ENCODE measurements at regions not wholly inside any gene's neighbourhood (a gene's known extent, or its start where the extent isn't known, plus 50 kb on each side); places are given as distances from the start of the nearest gene placed in this dataset.

GRCh38 chr2:111703759-111704158, 180.2 kb downstream of the ANAPC1 start:
- H4K8ac ChIP-seq (ENCODE audit: extremely low read depth, insufficient read depth, low read length): no peak overlapping the region
- H3K4ac ChIP-seq (replicated peaks; ENCODE audit: insufficient read length, low read depth, low read length): no peak overlapping the region
- peak overlapping the region; percentile 67; the same call in 1 of the 2 replicates for H2BK15ac ChIP-seq (ENCODE audit: low read length)
- WGBS, 2 experiments (ENCODE audit: extremely low coverage in 1 of 2, insufficient coverage in 1 of 2, insufficient read length in 1 of 2, insufficient replicate concordance in 2 of 2, low coverage in 1 of 2, low lambda C conversion rate in 2 of 2, missing lambda C conversion rate in 1 of 2): 97% methylated on average over 5 of the region's 5 CpGs; no CpG with 5 or more reads in 1 of the 2 experiments
- TF ChIP-seq GABPA (IDR thresholded peaks at IDR 0.05; ENCODE audit: borderline replicate concordance, insufficient read depth, low read length): no peak
- TF ChIP-seq RAD21 (IDR thresholded peaks at IDR 0.05 in 1 of 2, conservative IDR thresholded peaks at IDR 0.05 in 1 of 2; ENCODE audit: low read depth in 2 of 2, low read length in 2 of 2): no peak
- TF ChIP-seq POU5F1 (IDR thresholded peaks at IDR 0.05; ENCODE audit: low read depth, low read length): no peak
- no peak for TF ChIP-seq RNF2 (IDR thresholded peaks at IDR 0.05; ENCODE audit: borderline replicate concordance, low read depth, low read length, missing control alignments, poor library complexity, severe bottlenecking)
- TF ChIP-seq JUN (IDR thresholded peaks at IDR 0.05; ENCODE audit: low read depth, low read length): no peak
- TF ChIP-seq CHD2 (IDR thresholded peaks at IDR 0.05; ENCODE audit: low read length): no peak
- no peak for TF ChIP-seq POLR2AphosphoS5 (IDR thresholded peaks at IDR 0.05; ENCODE audit: low read depth, low read length)
- TF ChIP-seq EGR1 (IDR thresholded peaks at IDR 0.05; ENCODE audit: borderline replicate concordance, low read depth, low read length): no peak
- no peaks in the 10 kb centered on the region for H3K79me2 ChIP-seq (ENCODE audit: control insufficient read depth in 1 of 2, insufficient read depth in 2 of 2, low read length in 2 of 2)
- no peaks in the 10 kb centered on the region for H3K9me3 ChIP-seq (ENCODE audit: insufficient read depth in 2 of 2, low read depth in 1 of 2, low read length in 1 of 2)
- H3K56ac ChIP-seq (replicated peaks; ENCODE audit: insufficient read length, low read depth, low read length): no peak overlapping the region
- no peak overlapping the region for H3K4me3 ChIP-seq (ENCODE audit: extremely low read depth in 1 of 4, insufficient read depth in 2 of 4, low read depth in 3 of 4, low read length in 4 of 4)
- no peak for DNase-seq (ENCODE audit: low read depth in 1 of 2, low spot score in 2 of 2)
- peak overlapping the region; percentile 12 for H4K91ac ChIP-seq (replicated peaks; ENCODE audit: insufficient read length, low read length)
- no peak overlapping the region for H3K18ac ChIP-seq (ENCODE audit: extremely low read depth, low read length)
- no peak overlapping the region for H2AFZ ChIP-seq (ENCODE audit: low read length)
- H2BK20ac ChIP-seq (ENCODE audit: low read length): peak overlapping the region; percentile 88
- peak overlapping the region; percentile 24 for H4K5ac ChIP-seq (ENCODE audit: insufficient read length, low read depth, low read length)
- H3K36me3 ChIP-seq (ENCODE audit: control insufficient read depth in 2 of 4, insufficient read depth in 4 of 4, low read length in 3 of 4): no peaks in the 10 kb centered on the region
- H3K27ac ChIP-seq (ENCODE audit: low read depth, low read length): 0 out of 2 replicates have a peak overlapping the region, but pooled peaks have one; percentile 22
- H2BK5ac ChIP-seq (ENCODE audit: low read depth, low read length): peak overlapping the region; percentile 47; the same call in 1 of the 2 replicates
- no peak overlapping the region for H2AK5ac ChIP-seq (ENCODE audit: low read depth, low read length)
- peaks cover 0 to 7% (median 0%) of the 10 kb centered on the region in 4 experiments; a peak in 1 of 7 replicates for H3K27me3 ChIP-seq (replicated peaks in 1 of 4; ENCODE audit: control insufficient read depth in 3 of 4, extremely low read depth in 1 of 4, insufficient read depth in 3 of 4, low read length in 3 of 4)
- H3K79me1 ChIP-seq (ENCODE audit: low read depth, low read length): no peaks in the 10 kb centered on the region
- H2BK120ac ChIP-seq (replicated peaks; ENCODE audit: low read depth, low read length): peak overlapping the region; percentile 80
- ChIA-PET POLR2A (ENCODE audit: partially characterized antibody) (no interaction called here), CTCF (ENCODE audit: partially characterized antibody) (interaction anchor here (1.5 to 5.4 kb wide), 4 partner anchors 13 to 84 kb away, joined by 3 to 31 read pairs (median 17); no protein-coding TSS in a partner anchor)
- H3K23me2 ChIP-seq (ENCODE audit: low read depth, low read length): no peaks in the 10 kb centered on the region
- H3K4me1 ChIP-seq (replicated peaks in 1 of 4; ENCODE audit: control insufficient read depth in 3 of 4, insufficient read depth in 4 of 4, low read length in 3 of 4): peaks cover 11 to 33% (median 21%) of the 10 kb centered on the region in 4 experiments
- H2BK12ac ChIP-seq (ENCODE audit: low read depth, low read length): peak overlapping the region; percentile 10
- H4K20me1 ChIP-seq (replicated peaks in 1 of 2; ENCODE audit: control insufficient read depth in 1 of 2, insufficient read depth in 2 of 2, low read length in 2 of 2): no peaks in the 10 kb centered on the region
- no peak overlapping the region for H3K9ac ChIP-seq (replicated peaks in 1 of 4; ENCODE audit: extremely low read depth in 1 of 4, low read depth in 3 of 4, low read length in 3 of 4)
- no peak overlapping the region for H3K23ac ChIP-seq (ENCODE audit: insufficient read length)
- H3K4me2 ChIP-seq (ENCODE audit: insufficient read depth in 1 of 2, low read depth in 2 of 2, low read length in 2 of 2): no peak overlapping the region
- H3K14ac ChIP-seq (ENCODE audit: insufficient read length): no peak overlapping the region
- FAIRE-seq: no peak

Measured in H1 (cell line).